ENCODE measurements at regions not wholly inside any gene's neighbourhood (a gene's known extent, or its start where the extent isn't known, plus 50 kb on each side); places are given as distances from the start of the nearest gene placed in this dataset.

- no peaks in the 10 kb centered on the region for H3K36me3 ChIP-seq
- TF ChIP-seq CTCF (IDR thresholded peaks at IDR 0.05), result no peak
- H3K4me1 ChIP-seq, result no peaks in the 10 kb centered on the region
- H3K27me3 ChIP-seq, result no peaks in the 10 kb centered on the region
- H3K4me3 ChIP-seq, result no peak overlapping the region
- H3K9me3 ChIP-seq, result peaks cover 0 to 5% of the 10 kb centered on the region in 2 donors
- no peak overlapping the region for H3K27ac ChIP-seq
- no peak for DNase-seq (ENCODE audit: low spot score)
These were observed 190.5 kb upstream of the SKOR2 start for GRCh38 chr18:47441914-47442313.

- H3K27me3 ChIP-seq, result no peaks in the 10 kb centered on the region
- H3K4me1 ChIP-seq, result no peaks in the 10 kb centered on the region
- no peak overlapping the region for H3K4me3 ChIP-seq
- no peak overlapping the region for H3K27ac ChIP-seq
- no peaks in the 10 kb centered on the region for H3K36me3 ChIP-seq
- no peak for TF ChIP-seq CTCF (IDR thresholded peaks at IDR 0.05)
- no peak for DNase-seq (ENCODE audit: low spot score)
- no peaks in the 10 kb centered on the region for H3K9me3 ChIP-seq
These were observed 186.5 kb upstream of the SKOR2 start for GRCh38 chr18:47438001-47438400.

GRCh38 chr18:47436871-47437270 is 185.4 kb upstream of the SKOR2 start:
- no peaks in the 10 kb centered on the region for H3K27me3 ChIP-seq

GRCh38 chr18:47434214-47434746 is 182.8 kb upstream of the SKOR2 start:
- Histone ChIP-seq H3K36me3 (no peaks in the 10 kb centered on the region), H3K27ac (no peak overlapping the region), H3K4me3 (no peak overlapping the region), H3K4me1 (no peaks in the 10 kb centered on the region), H3K27me3 (no peaks in the 10 kb centered on the region), H3K9me3 (no peaks in the 10 kb centered on the region)
- DNase-seq (ENCODE audit: low spot score), result no peak
- no peak for TF ChIP-seq CTCF (IDR thresholded peaks at IDR 0.05)

More at GRCh38 chr18:47436871-47437270, 185.4 kb upstream of the SKOR2 start:
- Histone ChIP-seq H3K4me3 (no peak overlapping the region), H3K4me1 (no peaks in the 10 kb centered on the region), H3K36me3 (no peaks in the 10 kb centered on the region), H3K27ac (no peak overlapping the region), H3K9me3 (no peaks in the 10 kb centered on the region)
- DNase-seq (ENCODE audit: low spot score), result no peak
- TF ChIP-seq CTCF (IDR thresholded peaks at IDR 0.05), result no peak

- Histone ChIP-seq H3K27me3 (no peaks in the 10 kb centered on the region), H3K4me1 (no peaks in the 10 kb centered on the region), H3K9me3 (no peaks in the 10 kb centered on the region), H3K27ac (no peak overlapping the region), H3K36me3 (no peaks in the 10 kb centered on the region), H3K4me3 (no peak overlapping the region)
- DNase-seq (ENCODE audit: low spot score), result no peak
- TF ChIP-seq CTCF (IDR thresholded peaks at IDR 0.05), result no peak
These were observed 176.6 kb upstream of the SKOR2 start for GRCh38 chr18:47427923-47428637.

GRCh38 chr18:47427072-47427471 is 175.6 kb upstream of the SKOR2 start:
- H3K27ac ChIP-seq, result no peak overlapping the region
- H3K9me3 ChIP-seq, result no peaks in the 10 kb centered on the region
- no peaks in the 10 kb centered on the region for H3K4me1 ChIP-seq
- H3K36me3 ChIP-seq, result no peaks in the 10 kb centered on the region
- TF ChIP-seq CTCF (IDR thresholded peaks at IDR 0.05), result no peak
- no peak for DNase-seq (ENCODE audit: low spot score)
- H3K27me3 ChIP-seq, result no peaks in the 10 kb centered on the region
- no peak overlapping the region for H3K4me3 ChIP-seq

Measured in right atrium auricular region (tissue), 2 donors.